Skeletal muscle cell (primary cell): ENCODE measurements at regions not wholly inside any gene's neighbourhood (a gene's known extent, or its start where the extent isn't known, plus 50 kb on each side); places are given as distances from the start of the nearest gene placed in this dataset.
"Not testable (repeated sequence)": the region's sequence is repeated elsewhere in the genome, so short reads cannot be mapped to it uniquely, and the experiment has no call there.

Experiments
- DNase-seq: peaks from one replicate; pipeline ENCODE4 v3.0.0-alpha.2; 2010; ENCODE audit warnings: low read depth
- H3K4me3 ChIP-seq: 2 replicates; pipeline ENCODE4 v1.5.1; 2011; ENCODE audit warnings: low read depth, mild to moderate bottlenecking, control low read depth, low read length, moderate library complexity

DNA sequence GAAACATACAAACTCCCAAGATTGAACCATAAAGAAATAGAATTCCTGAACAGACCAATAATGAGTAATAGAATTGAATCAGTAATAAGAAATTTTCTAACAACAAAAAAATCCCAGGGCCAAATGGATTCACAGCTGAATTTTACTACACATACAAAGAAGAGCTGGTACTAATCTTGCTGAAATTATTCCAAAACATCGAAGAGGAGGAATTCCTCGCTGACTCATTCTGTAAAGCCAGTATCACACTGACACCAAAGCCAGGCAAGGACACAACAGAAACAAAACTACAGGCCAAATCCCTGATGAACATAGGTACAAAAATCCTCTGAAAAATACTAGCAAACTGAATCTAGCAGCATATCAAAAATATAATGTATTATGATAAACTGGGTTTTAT is 367.8 kb upstream of the CLEC14A start:
- DNase-seq: no peak
- no peak overlapping the region for H3K4me3 ChIP-seq

DNA sequence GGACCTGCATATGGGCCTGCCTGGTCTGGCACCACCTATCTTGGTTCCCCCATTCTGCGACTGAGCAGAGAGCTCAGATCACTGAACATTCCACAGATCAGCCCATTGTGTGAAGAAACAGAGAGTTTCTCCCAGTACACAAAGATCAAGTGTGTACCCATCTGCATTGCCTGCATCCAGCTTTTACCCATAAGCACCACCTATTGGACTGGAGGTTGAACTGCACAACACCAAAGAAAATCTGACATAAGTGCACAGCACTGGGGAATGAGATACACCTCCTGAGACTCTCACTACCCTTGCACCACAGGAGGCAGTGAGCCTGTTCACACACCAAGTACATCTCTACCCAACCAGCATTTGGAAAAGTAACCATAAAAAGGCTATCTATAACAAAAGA is 362.6 kb upstream of the CLEC14A start:
- DNase-seq: no peak

DNA sequence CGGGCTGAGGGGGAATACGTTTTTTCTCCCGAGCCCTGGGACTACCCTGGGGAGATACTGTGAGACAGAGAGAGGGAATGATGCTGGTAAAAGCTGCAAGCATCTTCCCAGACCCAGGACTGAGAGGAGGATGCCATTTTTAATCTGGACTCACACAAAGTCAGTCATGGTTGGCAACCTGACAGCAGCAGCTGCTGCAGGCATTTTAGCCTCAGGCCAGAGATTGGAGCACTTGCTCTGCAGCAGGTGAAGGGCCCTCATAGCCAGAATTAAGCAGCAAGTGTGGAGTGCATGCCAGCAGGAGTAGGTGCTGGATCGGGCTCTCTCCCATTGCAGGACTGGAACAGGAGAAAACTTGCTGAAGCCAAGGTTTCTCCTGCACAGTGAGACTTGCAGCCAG is 361.1 kb upstream of the CLEC14A start:
- no peak overlapping the region for H3K4me3 ChIP-seq
- DNase-seq: no peak

More for the DNA sequence above, 362.6 kb upstream of the CLEC14A start:
- no peak overlapping the region for H3K4me3 ChIP-seq

DNA sequence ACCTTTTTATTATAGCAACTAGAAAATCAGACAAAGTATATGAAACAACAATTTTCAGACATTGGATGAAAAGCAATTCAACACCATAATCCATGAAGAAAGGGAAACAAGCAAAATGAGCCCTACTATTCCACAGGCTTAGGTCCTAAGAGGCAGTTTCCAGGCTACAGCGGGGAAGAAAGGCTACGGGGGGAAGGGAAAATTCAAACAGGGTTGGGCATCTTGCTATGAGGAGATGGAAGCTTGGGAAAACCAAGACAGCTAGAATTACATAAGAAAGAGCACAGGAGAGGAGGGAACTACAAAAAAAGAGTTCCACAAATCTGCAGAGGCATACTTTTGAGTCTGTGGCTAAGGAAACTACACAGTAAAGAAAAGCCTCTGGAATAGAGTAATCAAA is 356.0 kb upstream of the CLEC14A start:
- H3K4me3 ChIP-seq: no peak overlapping the region
- no peak for DNase-seq

DNA sequence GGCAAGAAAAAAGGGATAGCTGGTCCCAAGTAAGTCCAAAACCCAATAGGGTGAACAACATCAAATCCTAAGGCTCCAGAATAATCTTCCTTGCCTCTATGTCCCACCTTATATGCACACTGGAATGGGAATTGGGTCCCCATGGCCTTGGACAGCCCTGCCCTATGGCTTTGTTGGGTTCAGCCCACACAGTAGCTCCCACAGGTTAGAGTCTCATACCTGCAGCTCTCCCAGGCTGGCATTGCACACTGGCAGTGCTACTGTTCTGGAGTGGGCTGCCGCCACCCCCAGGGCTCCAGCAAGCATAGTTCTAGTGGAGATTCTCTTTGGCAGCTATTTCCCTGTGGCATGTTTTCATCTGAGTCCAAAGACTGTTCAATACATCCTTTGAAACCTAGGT is 352.4 kb upstream of the CLEC14A start:
- no peak overlapping the region for H3K4me3 ChIP-seq
- no peak for DNase-seq

DNA sequence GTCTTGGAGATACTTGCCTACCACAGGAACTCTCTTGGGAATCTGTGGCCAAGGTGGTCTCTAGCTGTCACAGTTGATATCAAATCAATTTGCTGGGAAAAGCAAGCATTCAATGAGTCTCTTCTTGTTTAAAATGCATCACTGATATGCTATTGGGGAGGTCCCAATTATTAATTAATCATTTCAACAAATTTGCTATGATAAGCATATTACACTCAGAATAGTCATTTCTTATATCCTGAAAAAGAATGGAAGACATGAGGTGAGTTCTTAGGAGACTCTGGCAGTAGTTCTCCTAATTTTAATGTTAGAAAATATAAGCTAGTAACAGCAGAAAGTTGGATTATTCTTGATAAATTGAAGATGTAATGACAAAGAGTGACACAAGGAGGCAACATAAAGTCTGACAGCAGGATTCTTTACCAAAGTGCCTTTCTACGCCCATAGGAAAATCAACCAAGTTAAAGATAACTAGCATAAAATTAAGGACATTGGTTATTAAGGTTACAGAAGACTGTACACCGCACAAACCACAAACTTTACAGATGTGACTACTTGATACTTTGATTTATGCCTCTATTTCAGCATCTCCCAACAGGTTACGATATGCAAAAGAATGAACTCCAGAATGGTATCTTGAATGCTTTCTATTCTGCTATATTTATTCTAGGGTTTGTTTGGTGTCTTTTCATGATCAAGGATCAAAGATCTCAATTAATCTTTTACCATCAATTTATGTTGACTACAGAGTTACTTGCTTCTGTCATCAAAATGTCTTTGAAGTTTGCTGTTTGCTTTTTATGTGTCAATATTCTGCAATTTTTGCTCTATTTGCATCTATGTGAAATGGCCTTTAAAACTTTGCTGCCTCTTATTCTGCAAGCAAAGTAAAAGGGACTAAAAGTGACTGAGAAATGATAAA is 349.6 kb upstream of the CLEC14A start:
- no peak for DNase-seq
- no peak overlapping the region for H3K4me3 ChIP-seq

DNA sequence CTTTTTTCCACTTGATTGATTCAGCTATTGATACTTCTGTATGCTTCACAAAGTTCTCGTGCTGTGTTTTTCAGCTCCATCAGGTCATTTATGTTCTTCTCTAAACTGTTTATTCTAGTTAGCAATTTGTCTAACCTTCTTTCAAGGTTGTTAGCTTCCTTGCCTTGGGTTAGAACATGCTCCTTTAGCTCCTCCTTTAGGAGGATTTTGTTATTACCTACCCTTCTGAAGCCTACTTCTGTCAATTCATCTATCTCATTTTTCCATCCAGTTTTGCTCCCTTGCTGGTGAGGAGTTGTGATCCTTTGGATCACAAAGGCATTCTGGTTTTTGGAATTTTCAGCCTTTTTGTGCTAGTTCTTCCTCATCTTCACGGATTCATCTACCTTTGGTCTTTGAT is 344.7 kb upstream of the CLEC14A start:
- DNase-seq: peak; percentile 12

DNA sequence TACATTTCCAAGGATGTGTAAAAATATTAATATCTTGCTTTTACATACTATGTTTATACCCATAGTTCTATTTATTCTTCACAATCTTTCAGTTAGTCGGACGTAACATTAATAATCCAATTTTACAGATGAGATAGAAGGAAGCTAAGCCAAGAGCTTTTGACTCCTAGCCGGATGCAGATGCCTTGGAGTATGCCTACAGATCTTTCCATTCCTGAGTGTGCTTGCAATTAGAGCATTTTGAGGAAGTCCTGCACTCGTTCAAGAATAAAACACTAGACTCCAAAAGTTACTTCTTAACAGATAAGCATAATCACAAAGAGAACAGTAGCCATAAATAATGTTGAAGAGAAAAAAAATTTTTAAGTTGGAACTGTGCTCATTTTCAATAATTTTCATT is 337.6 kb upstream of the CLEC14A start:
- no peak for DNase-seq
- H3K4me3 ChIP-seq: no peak overlapping the region

More for the DNA sequence above, 344.7 kb upstream of the CLEC14A start:
- not testable (repeated sequence) for H3K4me3 ChIP-seq

DNA sequence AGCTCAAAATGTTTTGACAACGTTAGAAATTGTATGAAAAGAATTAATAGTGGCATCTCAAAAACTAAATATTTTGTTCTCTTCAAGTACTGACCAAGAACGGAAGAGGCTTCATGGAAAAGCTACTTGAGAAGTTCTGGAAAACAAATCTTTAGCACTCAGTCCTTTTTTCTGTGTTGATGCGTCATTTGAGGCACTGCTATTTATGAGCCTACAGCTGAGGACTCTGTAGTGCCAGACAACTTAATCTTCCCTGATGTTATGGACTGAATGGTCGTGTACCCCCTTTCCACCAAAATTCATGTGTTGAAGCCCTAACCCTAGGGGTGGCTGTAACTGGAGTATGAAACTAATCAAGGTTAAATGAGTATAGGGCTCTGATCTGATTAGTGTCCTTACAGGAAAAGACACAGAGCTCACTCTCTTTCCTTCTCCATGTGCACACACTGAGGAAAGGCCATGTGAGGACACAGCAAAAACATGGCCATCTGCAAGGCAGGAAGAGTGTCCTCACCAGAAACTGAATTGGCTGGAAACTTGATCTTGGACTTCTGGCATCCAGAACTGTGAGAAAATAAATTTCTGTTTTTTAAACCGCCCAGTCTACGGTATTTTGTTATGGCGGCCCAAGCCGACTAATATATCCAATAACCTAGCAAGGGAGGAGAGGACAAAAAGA is 337.0 kb upstream of the CLEC14A start:
- no peak overlapping the region for H3K4me3 ChIP-seq
- no peak for DNase-seq

DNA sequence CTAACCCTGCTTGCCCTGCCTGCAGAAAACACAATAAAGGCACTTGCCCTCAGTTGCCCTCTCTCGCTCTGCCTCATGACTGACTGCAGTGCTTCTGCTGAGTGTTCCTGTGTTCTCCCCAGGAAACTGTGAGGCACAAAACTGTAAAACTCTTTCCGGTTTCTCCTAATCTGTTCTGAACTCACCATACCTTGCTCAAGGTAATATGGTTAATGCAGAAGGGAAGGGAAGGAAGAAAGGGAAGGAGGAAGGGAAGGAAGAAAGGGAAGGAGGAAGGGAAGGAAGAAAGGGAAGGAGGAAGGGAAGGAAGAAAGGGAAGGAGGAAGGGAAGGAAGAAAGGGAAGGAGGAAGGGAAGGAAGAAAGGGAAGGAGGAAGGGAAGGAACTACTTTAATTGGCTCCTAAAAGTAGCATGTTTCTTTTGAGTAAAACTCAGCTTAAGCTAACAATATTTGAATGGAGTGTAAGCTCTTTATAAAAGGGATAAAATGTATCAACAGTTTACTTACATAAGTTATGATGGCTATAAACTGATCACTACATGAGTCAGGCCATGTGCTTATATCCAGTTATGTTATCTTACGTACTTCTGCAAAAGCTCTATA is 334.0 kb upstream of the CLEC14A start:
- no peak for DNase-seq
- H3K4me3 ChIP-seq: no peak overlapping the region

DNA sequence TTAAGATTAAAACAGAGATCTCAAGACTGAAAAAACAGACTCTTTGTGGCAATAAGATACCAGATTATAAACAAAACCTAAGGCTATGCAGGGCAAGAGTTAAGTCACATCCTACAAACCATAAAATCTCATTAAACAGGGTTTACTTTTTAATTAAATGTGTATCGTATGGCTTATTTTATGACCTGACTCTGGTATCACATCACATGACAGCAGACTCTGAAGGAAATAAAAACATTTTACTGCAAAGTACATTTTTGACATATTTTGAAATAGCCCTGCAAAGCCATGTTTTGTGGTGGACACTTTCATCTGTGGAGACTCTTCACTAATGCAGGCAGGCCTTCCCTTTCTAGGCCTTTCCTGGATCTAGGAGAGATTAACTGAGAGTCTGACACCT is 327.6 kb upstream of the CLEC14A start:
- H3K4me3 ChIP-seq: no peak overlapping the region

DNA sequence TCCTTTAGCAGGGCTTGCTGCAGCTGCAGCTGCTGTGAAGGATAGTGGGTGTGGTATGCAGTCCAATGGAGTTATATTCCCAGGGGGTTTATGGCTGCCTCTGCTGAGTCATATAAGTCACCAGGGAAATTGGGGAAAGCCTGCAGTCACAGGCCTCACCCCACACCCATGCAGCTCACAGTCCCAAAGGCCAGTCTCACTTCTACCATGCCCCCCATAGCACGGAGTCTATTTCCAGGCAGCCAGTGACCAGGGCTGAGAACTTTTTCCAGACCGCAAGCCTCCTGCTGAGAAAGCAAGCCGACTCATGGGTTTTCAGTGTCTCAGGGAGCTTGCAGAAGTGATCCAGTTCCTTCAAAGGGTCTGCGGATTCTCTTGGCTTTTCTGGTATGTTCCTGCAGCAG is 322.4 kb upstream of the CLEC14A start:
- H3K4me3 ChIP-seq: no peak overlapping the region
- peak; percentile 12 for DNase-seq

More for the DNA sequence above, 327.6 kb upstream of the CLEC14A start:
- DNase-seq: no peak

DNA sequence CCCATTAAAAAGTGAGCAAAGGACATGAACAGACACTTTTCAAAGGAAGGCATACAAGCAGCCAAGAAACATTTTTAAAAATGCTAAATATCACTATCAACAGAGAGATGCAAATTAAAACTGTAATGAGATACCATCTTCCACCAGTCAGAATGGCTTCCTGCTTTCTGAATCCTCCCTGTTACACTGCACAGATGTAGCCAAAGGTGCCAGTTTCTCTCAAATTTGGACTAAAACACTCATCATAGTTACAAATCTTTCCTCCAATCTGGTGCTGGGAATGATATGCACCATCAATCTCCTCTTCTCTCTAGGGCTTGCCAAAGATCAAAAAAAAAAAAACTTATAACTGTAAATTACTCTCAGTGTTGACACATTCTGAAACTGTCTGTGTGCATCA is 311.8 kb upstream of the CLEC14A start:
- no peak overlapping the region for H3K4me3 ChIP-seq

DNA sequence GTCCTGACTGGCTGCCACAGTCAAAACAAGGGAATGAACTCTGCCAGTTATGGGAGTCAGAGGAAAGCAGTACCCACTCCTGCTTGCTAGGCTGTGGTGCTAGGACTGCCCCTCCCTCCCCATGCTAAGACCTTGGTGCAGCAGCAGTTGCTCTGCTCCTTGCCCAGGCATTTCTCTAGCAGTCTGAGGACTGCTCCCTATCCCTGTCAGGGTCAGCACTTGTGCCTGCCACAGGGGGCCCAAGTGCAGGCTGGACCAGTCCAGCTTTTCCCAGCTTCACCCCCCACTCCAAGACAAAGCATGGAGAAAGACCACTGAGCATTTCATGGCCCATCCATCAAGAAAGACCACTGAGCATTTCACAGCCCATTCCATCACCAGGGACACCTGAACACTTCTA is 305.8 kb upstream of the CLEC14A start:
- H3K4me3 ChIP-seq: no peak overlapping the region
- no peak for DNase-seq

More for the DNA sequence above, 311.8 kb upstream of the CLEC14A start:
- no peak for DNase-seq

DNA sequence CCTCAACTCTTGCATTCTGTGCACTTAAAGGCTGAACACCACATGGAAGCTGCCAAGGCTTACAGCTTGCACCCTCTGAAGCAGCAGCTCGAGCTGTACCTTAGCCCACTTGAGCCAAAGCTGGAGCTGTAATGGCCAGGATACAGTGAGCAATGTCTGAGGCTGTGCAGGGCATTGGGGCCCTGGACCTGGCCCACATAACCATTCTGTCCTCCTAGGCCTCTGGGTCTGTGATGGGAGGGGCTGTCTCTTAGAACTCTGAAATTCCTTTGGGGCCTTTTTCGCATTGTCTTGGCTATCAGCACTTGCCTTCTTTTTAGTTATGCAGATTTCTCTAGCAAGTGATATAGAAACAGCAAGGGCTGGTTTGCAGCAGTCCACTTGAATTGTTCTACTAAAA is 303.8 kb upstream of the CLEC14A start:
- DNase-seq: no peak
- H3K4me3 ChIP-seq: no peak overlapping the region

DNA sequence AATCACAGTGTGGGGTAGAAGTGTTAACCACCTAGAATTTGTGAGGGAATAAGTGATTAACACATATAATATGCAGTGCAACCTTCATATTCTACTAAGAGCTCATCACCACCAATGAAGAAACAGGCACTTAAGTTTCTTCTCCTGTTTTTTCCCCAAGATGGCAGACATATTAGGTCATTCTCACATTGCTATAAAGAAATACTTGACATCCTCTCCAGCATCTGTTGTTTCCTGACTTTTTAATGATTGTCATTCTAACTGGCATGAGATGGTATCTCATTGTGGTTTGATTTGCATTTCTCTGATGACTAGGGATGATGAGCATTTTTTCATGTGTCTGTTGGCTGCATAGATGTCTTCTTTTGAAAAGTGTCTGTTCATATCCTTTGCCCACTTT is 301.5 kb upstream of the CLEC14A start:
- not testable (repeated sequence) for DNase-seq, H3K4me3 ChIP-seq

DNA sequence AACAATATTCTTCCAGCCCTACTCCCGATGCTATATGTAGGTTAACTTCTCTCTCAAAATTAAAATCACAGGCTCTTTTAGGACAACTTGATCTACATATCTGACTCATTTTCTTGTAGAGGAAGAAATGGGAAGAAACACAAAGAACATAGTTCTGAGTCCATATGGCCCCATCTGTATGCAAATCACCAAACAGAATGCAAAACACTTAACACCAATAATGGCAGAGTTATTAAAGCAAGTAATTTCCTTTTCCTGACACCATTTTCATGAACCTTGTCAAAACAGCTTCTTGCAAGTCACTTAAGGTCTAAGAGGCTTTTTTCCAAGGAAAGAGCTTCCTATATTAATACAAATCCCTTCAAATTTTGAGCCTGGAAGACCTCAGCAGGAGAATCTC is 300.4 kb upstream of the CLEC14A start:
- no peak overlapping the region for H3K4me3 ChIP-seq

DNA sequence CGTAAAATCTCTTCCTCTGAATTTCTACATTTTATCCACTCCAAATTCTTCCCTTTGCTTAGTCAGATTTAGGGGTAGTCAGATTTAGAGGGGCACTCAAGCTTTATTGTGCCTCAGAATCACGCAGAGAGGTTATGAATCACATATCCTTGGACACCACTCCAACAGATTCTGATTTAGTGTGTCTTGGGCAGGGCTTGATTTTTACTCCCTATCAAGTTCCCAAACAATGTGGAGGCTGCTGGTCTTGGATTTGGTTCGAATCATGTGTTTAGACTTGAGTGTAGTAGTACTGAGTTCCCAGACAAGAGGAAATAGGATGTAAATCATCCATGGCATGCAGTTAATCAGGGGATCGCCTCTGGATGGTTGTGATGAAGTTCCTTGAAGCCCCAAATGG is 298.1 kb upstream of the CLEC14A start:
- H3K4me3 ChIP-seq: no peak overlapping the region
- DNase-seq: no peak

More for the DNA sequence above, 300.4 kb upstream of the CLEC14A start:
- no peak for DNase-seq

DNA sequence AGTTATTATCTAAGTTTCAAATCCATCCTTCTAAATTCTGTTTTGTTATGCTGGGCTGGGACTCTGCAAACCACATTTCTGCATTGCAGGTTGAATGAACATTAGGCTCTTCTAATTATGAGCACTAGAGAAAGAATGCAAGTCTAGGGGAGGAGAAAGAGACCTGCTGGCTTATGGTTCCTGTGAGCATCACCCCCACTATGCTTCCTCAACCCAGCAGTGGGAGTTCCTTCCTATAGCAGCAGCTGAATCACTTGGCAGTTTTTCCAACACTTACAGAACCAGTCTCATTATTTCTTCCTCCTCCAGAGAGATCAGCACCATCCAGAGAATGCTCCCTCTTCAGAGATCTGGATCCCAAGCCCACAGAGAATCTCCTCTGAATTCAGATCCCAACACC is 297.7 kb upstream of the CLEC14A start:
- no peak overlapping the region for H3K4me3 ChIP-seq
- DNase-seq: peak; percentile 76

DNA sequence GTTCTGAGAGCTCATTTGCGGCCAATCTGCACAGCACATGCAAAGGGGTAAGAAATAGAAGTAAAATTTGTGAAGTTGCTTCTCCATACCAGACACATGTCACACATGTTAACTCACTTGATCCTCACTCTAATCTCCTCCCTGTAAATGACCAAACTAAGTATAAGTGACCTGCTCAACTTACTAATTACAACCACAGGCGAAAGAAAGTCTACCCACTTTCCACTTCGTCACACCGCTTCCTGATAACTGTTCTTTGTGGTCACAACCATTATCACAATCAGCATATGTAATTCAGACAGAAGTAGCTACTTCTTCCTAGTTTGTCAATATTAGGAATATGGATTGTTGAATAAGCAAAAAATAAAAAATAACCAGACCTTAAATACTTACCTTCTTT is 293.7 kb upstream of the CLEC14A start:
- no peak for DNase-seq
- H3K4me3 ChIP-seq: no peak overlapping the region
